CD14-positive monocyte (primary cell): ENCODE measurements at regions not wholly inside any gene's neighbourhood (a gene's known extent, or its start where the extent isn't known, plus 50 kb on each side); places are given as distances from the start of the nearest gene placed in this dataset.

Experiments
- DNase-seq, 3 donors: peaks; one replicate each; pipeline ENCODE4 v3.0.0-alpha.2; 2011 to 2022
- H2AFZ ChIP-seq: 2 replicates; pipeline ENCODE4 v1.6.0; 2012; ENCODE audit warnings: mild to moderate bottlenecking, low read depth, low read length, inconsistent platforms; ENCODE audit not compliant: insufficient read depth, poor library complexity, severe bottlenecking
- H3K27ac ChIP-seq, 2 donors: 1 replicate in 1 of 2; 2 replicates in 1 of 2; pipeline ENCODE4 v1.5.1; 2012 to 2013; ENCODE audit warnings: low read length in 2 of 2, control low read depth in 1 of 2, inconsistent platforms in 1 of 2, low read depth in 1 of 2, mild to moderate bottlenecking in 1 of 2
- H3K27me3 ChIP-seq, 2 donors: one replicate each; pipeline versions ENCODE4 v1.6.0 to v1.6.1; 2011 to 2013; ENCODE audit warnings: low read length in 2 of 2; ENCODE audit not compliant: control insufficient read depth in 2 of 2, insufficient read depth in 2 of 2
- H3K36me3 ChIP-seq, 2 donors: replicated peaks in 1 of 2; 1 replicate in 1 of 2; 2 replicates in 1 of 2; pipeline versions ENCODE4 v1.5.1 to v1.6.1; 2012 to 2013; ENCODE audit warnings: low read length in 2 of 2, control low read depth in 1 of 2, inconsistent platforms in 1 of 2, mild to moderate bottlenecking in 1 of 2; ENCODE audit not compliant: insufficient read depth in 2 of 2, control insufficient read depth in 1 of 2
- H3K4me1 ChIP-seq, 2 donors: 1 replicate in 1 of 2; 2 replicates in 1 of 2; pipeline versions ENCODE4 v1.5.1 to v1.6.1; 2012 to 2013; ENCODE audit warnings: low read length in 2 of 2, control low read depth in 1 of 2, inconsistent platforms in 1 of 2, mild to moderate bottlenecking in 1 of 2, moderate library complexity in 1 of 2; ENCODE audit not compliant: insufficient read depth in 2 of 2, control insufficient read depth in 1 of 2
- H3K4me2 ChIP-seq: replicated peaks from 2 replicates; pipeline ENCODE3; 2012; ENCODE audit warnings: low read length, moderate library complexity, mild to moderate bottlenecking; ENCODE audit not compliant: poor library complexity, severe bottlenecking; ENCODE audit errors: extremely low read depth
- H3K4me3 ChIP-seq, 3 experiments: fragments of 200-600 bp in 1 of 3; sonication (generic) in 1 of 3; replicated peaks in 1 of 3; 1 replicate in 2 of 3; 2 replicates in 1 of 3; pipeline ENCODE4 v1.5.1; 2011 to 2013; ENCODE audit warnings: low read length in 3 of 3, mild to moderate bottlenecking in 3 of 3, control low read depth in 2 of 3, low read depth in 2 of 3, inconsistent platforms in 1 of 3, moderate library complexity in 1 of 3
- H3K79me2 ChIP-seq: 2 replicates; pipeline ENCODE4 v1.6.0; 2012; ENCODE audit warnings: mild to moderate bottlenecking, control low read depth, inconsistent platforms, low read length, moderate library complexity; ENCODE audit not compliant: insufficient read depth
- H3K9ac ChIP-seq: 2 replicates; pipeline ENCODE4 v1.6.0; 2017; ENCODE audit warnings: low read length, mild to moderate bottlenecking; ENCODE audit not compliant: insufficient read depth, poor library complexity, severe bottlenecking
- H3K9me3 ChIP-seq, 2 donors: replicated peaks in 1 of 2; 1 replicate in 1 of 2; 2 replicates in 1 of 2; pipeline versions ENCODE4 v1.5.1 to v1.6.1; 2012 to 2013; ENCODE audit warnings: low read length in 2 of 2, control low read depth in 1 of 2; ENCODE audit not compliant: control insufficient read depth in 1 of 2, insufficient read depth in 1 of 2
- H4K20me1 ChIP-seq: 2 replicates; pipeline ENCODE4 v1.6.0; 2012; ENCODE audit warnings: mild to moderate bottlenecking, low read length, control low read depth, moderate library complexity; ENCODE audit not compliant: insufficient read depth
- H3K27ac Mint-ChIP-seq, 7 donors: one replicate each; pipeline ENCODE4 v1.8.0; 2020; ENCODE audit warnings: mild to moderate bottlenecking in 7 of 7, mixed read lengths in 7 of 7, moderate library complexity in 6 of 7, inconsistent platforms in 2 of 7
- H3K27me3 Mint-ChIP-seq, 3 donors: one replicate each; pipeline ENCODE4 v1.8.0; 2021 to 2022; ENCODE audit warnings: low read depth in 3 of 3, mild to moderate bottlenecking in 3 of 3, mixed read lengths in 3 of 3, moderate library complexity in 3 of 3, inconsistent platforms in 1 of 3
- H3K36me3 Mint-ChIP-seq, 2 donors: one replicate each; pipeline ENCODE4 v1.8.0; 2020; ENCODE audit warnings: mixed read lengths in 2 of 2, inconsistent platforms in 1 of 2, mild to moderate bottlenecking in 1 of 2
- H3K4me1 Mint-ChIP-seq: one replicate; pipeline ENCODE4 v1.8.0; 2020; ENCODE audit warnings: mild to moderate bottlenecking, mixed read lengths
- H3K4me3 Mint-ChIP-seq, 2 donors: one replicate each; pipeline ENCODE4 v1.8.0; 2020; ENCODE audit warnings: mild to moderate bottlenecking in 2 of 2, mixed read lengths in 2 of 2, moderate library complexity in 1 of 2
- H3K9me3 Mint-ChIP-seq, 7 donors: one replicate each; pipeline ENCODE4 v1.8.0; 2020 to 2022; ENCODE audit warnings: mixed read lengths in 7 of 7, mild to moderate bottlenecking in 6 of 7, moderate library complexity in 6 of 7, inconsistent platforms in 2 of 7
- WGBS: methylation state at CpG from one replicate; pipeline ENCODE4 v1.1.5; 2013; ENCODE audit warnings: missing lambda C conversion rate; ENCODE audit not compliant: insufficient coverage; 5-methylcytosine and 5-hydroxymethylcytosine counted together
- intact Hi-C, 2 donors: fragments of 100-400 bp; cut with micrococcal nuclease; formaldehyde crosslinking; loops; one replicate each; pipeline versions ENCODE4 v1.15.0 to v1.15.1; 2023
- TF ChIP-seq, protein P1 (sequence below): fragments of 200-600 bp; IDR thresholded peaks from one replicate; pipeline ENCODE4 v1.8.0; 2022; ENCODE audit warnings: antibody characterized with exemption, mild to moderate bottlenecking

DNA sequence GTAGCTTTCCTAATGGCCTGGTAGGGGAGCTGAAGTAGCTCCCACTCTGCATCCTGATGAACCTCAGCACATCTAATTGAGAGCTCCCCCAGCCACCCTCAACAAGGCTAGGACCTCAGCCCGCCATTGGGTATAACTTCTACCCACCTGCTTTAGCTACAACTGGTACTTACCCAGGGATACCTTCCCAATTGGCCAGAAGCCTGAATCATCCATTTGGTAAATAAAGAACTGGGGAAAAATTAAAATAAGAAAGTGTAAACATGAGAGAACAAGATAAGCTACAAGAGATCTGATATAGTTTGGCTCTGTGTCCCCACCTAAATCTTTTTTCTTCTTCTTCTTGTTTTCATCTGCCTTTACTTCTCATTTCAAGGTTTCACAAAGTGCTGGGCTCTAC, 372.0 kb downstream of the CMPK2 start:
- Histone ChIP-seq H4K20me1 (no peaks in the 10 kb centered on the region), H2AFZ (no peak overlapping the region), H3K4me3 (no peak overlapping the region), H3K4me1 (no peaks in the 10 kb centered on the region), H3K79me2 (no peaks in the 10 kb centered on the region), H3K27me3 (no peaks in the 10 kb centered on the region), H3K4me2 (no peak overlapping the region), H3K9me3 (peaks cover 7 to 27% of the 10 kb centered on the region in 2 donors), H3K36me3 (no peaks in the 10 kb centered on the region), H3K9ac (no peak overlapping the region), H3K27ac (no peak overlapping the region)
- no peak for DNase-seq
- TF ChIP-seq, protein P1, sequence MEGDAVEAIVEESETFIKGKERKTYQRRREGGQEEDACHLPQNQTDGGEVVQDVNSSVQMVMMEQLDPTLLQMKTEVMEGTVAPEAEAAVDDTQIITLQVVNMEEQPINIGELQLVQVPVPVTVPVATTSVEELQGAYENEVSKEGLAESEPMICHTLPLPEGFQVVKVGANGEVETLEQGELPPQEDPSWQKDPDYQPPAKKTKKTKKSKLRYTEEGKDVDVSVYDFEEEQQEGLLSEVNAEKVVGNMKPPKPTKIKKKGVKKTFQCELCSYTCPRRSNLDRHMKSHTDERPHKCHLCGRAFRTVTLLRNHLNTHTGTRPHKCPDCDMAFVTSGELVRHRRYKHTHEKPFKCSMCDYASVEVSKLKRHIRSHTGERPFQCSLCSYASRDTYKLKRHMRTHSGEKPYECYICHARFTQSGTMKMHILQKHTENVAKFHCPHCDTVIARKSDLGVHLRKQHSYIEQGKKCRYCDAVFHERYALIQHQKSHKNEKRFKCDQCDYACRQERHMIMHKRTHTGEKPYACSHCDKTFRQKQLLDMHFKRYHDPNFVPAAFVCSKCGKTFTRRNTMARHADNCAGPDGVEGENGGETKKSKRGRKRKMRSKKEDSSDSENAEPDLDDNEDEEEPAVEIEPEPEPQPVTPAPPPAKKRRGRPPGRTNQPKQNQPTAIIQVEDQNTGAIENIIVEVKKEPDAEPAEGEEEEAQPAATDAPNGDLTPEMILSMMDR = no peak
- WGBS = no CpG with 5 or more reads among the region's 1 CpG
- H3K27ac Mint-ChIP-seq = no peak overlapping the region
- peaks cover 4 to 30% (median 20%) of the 10 kb centered on the region in 7 donors for H3K9me3 Mint-ChIP-seq
- H3K27me3 Mint-ChIP-seq = peaks cover 0 to 3% (median 0%) of the 10 kb centered on the region in 3 donors
- intact Hi-C loops = no loop called here
- no peaks in the 10 kb centered on the region for H3K36me3 Mint-ChIP-seq
- H3K4me3 Mint-ChIP-seq = no peak overlapping the region
- no peaks in the 10 kb centered on the region for H3K4me1 Mint-ChIP-seq

DNA sequence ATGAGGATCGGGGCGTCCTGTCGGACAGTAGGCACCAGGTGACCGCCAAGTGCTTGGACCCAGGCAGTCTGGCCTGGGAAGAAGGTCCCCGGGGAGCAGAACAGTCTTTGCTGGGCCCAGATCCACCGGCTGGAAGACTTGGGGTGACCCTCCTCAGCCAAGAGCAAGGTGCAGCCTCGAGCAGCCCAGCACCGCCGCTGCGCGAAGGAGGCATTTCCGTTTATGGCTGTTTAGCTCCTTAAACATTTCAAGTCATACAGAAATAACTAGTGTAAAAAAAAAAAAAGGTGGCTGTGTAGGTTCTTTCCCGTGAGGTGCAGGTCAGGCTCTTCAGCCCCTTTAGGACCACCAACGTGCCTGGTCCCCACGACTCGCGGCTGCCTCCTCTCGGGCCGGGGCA, 370.2 kb downstream of the CMPK2 start:
- intact Hi-C loops = no loop called here
- Histone ChIP-seq H4K20me1 (no peaks in the 10 kb centered on the region), H3K9me3 (peaks cover 7 to 27% of the 10 kb centered on the region in 2 donors), H3K27ac (no peak overlapping the region), H3K9ac (no peak overlapping the region), H3K27me3 (no peaks in the 10 kb centered on the region), H3K4me3 (no peak overlapping the region), H3K79me2 (no peaks in the 10 kb centered on the region), H3K36me3 (no peaks in the 10 kb centered on the region), H3K4me2 (no peak overlapping the region), H3K4me1 (no peaks in the 10 kb centered on the region), H2AFZ (no peak overlapping the region)
- no peak overlapping the region for H3K27ac Mint-ChIP-seq
- TF ChIP-seq, protein P1 = no peak
- H3K27me3 Mint-ChIP-seq = peaks cover 0 to 3% (median 0%) of the 10 kb centered on the region in 3 donors
- DNase-seq = no peak
- peaks cover 4 to 30% (median 20%) of the 10 kb centered on the region in 7 donors for H3K9me3 Mint-ChIP-seq
- WGBS = 93% methylated on average over 13 of the region's 19 CpGs
- H3K36me3 Mint-ChIP-seq = no peaks in the 10 kb centered on the region
- no peak overlapping the region for H3K4me3 Mint-ChIP-seq
- no peaks in the 10 kb centered on the region for H3K4me1 Mint-ChIP-seq
